ENCODE measurements at regions not wholly inside any gene's neighbourhood (a gene's known extent, or its start where the extent isn't known, plus 50 kb on each side); places are given as distances from the start of the nearest gene placed in this dataset.

DNA sequence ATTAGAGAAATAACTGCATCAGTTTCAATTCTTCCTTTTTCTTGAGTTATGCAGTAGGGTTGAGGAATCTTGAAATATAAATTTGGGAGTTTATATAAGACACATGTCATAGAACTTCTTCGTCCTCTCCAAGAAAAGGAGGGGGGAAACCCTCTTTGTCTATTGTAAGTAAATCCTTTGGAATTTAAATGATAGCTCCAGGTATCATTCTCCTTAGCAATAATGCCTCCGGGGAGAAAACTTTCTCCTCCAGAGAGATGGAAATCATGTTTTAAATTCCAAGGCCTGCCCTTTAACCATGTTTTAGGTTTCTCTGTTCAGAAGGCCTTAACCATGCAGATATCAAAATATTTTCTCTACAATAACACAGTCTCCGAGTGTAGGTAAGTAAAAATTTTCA, 899.7 kb upstream of the GCFC2 start:
- no peaks in the 10 kb centered on the region for H4K20me1 ChIP-seq (ENCODE audit: insufficient read depth)
- H3K79me2 ChIP-seq (ENCODE audit: insufficient read depth): no peaks in the 10 kb centered on the region
- H3K9me2 ChIP-seq: no peaks in the 10 kb centered on the region
- TF ChIP-seq RAD21 (IDR thresholded peaks at IDR 0.05; ENCODE audit: low read length) (no peak), IRF3 (IDR thresholded peaks at IDR 0.05; ENCODE audit: low read depth, low read length) (no peak)
- DNase-seq: no peak
- H3K36me3 ChIP-seq (replicated peaks in 1 of 2; ENCODE audit: control insufficient read depth in 1 of 2, insufficient read depth in 2 of 2, low read length in 1 of 2): no peaks in the 10 kb centered on the region
- 25% methylated on average over 3 of the region's 3 CpGs for WGBS (ENCODE audit: low lambda C conversion rate)
- no peaks in the 10 kb centered on the region for H3F3A ChIP-seq (replicated peaks; ENCODE audit: insufficient read depth)
- H3K9ac ChIP-seq: no peak overlapping the region
- no peaks in the 10 kb centered on the region for H3K4me1 ChIP-seq (ENCODE audit: control insufficient read depth in 1 of 2, insufficient read depth in 2 of 2, low read depth in 1 of 2, low read length in 1 of 2)
- POLR2A ChIA-PET: no interaction called here
- H3K27me3 ChIP-seq (ENCODE audit: insufficient read depth): no peaks in the 10 kb centered on the region
- no peak overlapping the region for H2AFZ ChIP-seq (ENCODE audit: low read depth)
- no peaks in the 10 kb centered on the region for H3K9me3 ChIP-seq
- CTCF ChIA-PET: no interaction called here
- no peak overlapping the region for H3K4me3 ChIP-seq (ENCODE audit: low read depth in 2 of 2, low read length in 1 of 2)
- no peak overlapping the region for H3K4me2 ChIP-seq
- peak overlapping the region in 1 of 2 experiments; percentile 43; a peak in 2 of 4 replicates for H3K27ac ChIP-seq (ENCODE audit: low read depth in 2 of 2, low read length in 1 of 2)

- Histone ChIP-seq H3K4me3 (ENCODE audit: low read depth in 2 of 2, low read length in 1 of 2) (peak overlapping the region in 1 of 2 experiments; percentile 25; a peak in 1 of 4 replicates), H3K4me2 (no peak overlapping the region), H3K36me3 (replicated peaks in 1 of 2; ENCODE audit: control insufficient read depth in 1 of 2, insufficient read depth in 2 of 2, low read length in 1 of 2) (no peaks in the 10 kb centered on the region), H3K9ac (no peak overlapping the region), H3K9me2 (no peaks in the 10 kb centered on the region), H3K4me1 (ENCODE audit: control insufficient read depth in 1 of 2, insufficient read depth in 2 of 2, low read depth in 1 of 2, low read length in 1 of 2) (no peaks in the 10 kb centered on the region), H3K27me3 (ENCODE audit: insufficient read depth) (no peaks in the 10 kb centered on the region), H4K20me1 (ENCODE audit: insufficient read depth) (no peaks in the 10 kb centered on the region), H3K79me2 (ENCODE audit: insufficient read depth) (no peaks in the 10 kb centered on the region), H3K9me3 (no peaks in the 10 kb centered on the region; the same call in 1 of the 2 replicates), H2AFZ (ENCODE audit: low read depth) (no peak overlapping the region), H3F3A (replicated peaks; ENCODE audit: insufficient read depth) (no peaks in the 10 kb centered on the region), H3K27ac (ENCODE audit: low read depth in 2 of 2, low read length in 1 of 2) (peak overlapping the region in 1 of 2 experiments; percentile 80; a peak in 2 of 4 replicates)
- peak; percentile 87 for TF ChIP-seq CTCF (IDR thresholded peaks at IDR 0.05)
- TF ChIP-seq RAD21 (IDR thresholded peaks at IDR 0.05; ENCODE audit: low read length): peak; percentile 84
- no peak for TF ChIP-seq TAF1 (IDR thresholded peaks at IDR 0.05; ENCODE audit: borderline replicate concordance, low read depth, low read length)
- TF ChIP-seq SMC3 (IDR thresholded peaks at IDR 0.05; ENCODE audit: low read depth, low read length): peak; percentile 52
- TF ChIP-seq JUND (IDR thresholded peaks at IDR 0.05): no peak
- 18% methylated on average over 4 of the region's 4 CpGs for WGBS (ENCODE audit: low lambda C conversion rate)
- peak; percentile 35 for DNase-seq
- ChIA-PET CTCF (interaction anchor here (0.6 to 2.5 kb wide), 34 partner anchors 13 to 957 kb away, joined by 3 to 11 read pairs (median 4); no protein-coding TSS in a partner anchor), POLR2A (no interaction called here)
These were observed 889.1 kb upstream of the GCFC2 start for GRCh38 chr2:76599732-76600368.

- ChIA-PET CTCF (no interaction called here), POLR2A (no interaction called here)
- Histone ChIP-seq H3K4me1 (ENCODE audit: control insufficient read depth in 1 of 2, insufficient read depth in 2 of 2, low read depth in 1 of 2, low read length in 1 of 2) (no peaks in the 10 kb centered on the region), H3K4me3 (ENCODE audit: low read depth in 2 of 2, low read length in 1 of 2) (no peak overlapping the region), H3K27ac (ENCODE audit: low read depth in 2 of 2, low read length in 1 of 2) (no peak overlapping the region), H3K27me3 (ENCODE audit: insufficient read depth) (no peaks in the 10 kb centered on the region), H3F3A (replicated peaks; ENCODE audit: insufficient read depth) (no peaks in the 10 kb centered on the region), H3K4me2 (no peak overlapping the region), H3K9me2 (no peaks in the 10 kb centered on the region), H4K20me1 (ENCODE audit: insufficient read depth) (no peaks in the 10 kb centered on the region), H3K36me3 (replicated peaks in 1 of 2; ENCODE audit: control insufficient read depth in 1 of 2, insufficient read depth in 2 of 2, low read length in 1 of 2) (no peaks in the 10 kb centered on the region), H3K9ac (no peak overlapping the region), H3K79me2 (ENCODE audit: insufficient read depth) (no peaks in the 10 kb centered on the region), H3K9me3 (no peaks in the 10 kb centered on the region), H2AFZ (ENCODE audit: low read depth) (no peak overlapping the region)
- WGBS (ENCODE audit: low lambda C conversion rate): 37% methylated on average over 3 of the region's 3 CpGs
- DNase-seq: no peak
- TF ChIP-seq MEF2A (IDR thresholded peaks at IDR 0.05; ENCODE audit: borderline replicate concordance, low read depth) (no peak), SMC3 (IDR thresholded peaks at IDR 0.05; ENCODE audit: low read depth, low read length) (no peak), USF1 (IDR thresholded peaks at IDR 0.05; ENCODE audit: borderline replicate concordance, low read depth) (no peak), FOXM1 (IDR thresholded peaks at IDR 0.05; ENCODE audit: low read depth) (no peak), NFIC (IDR thresholded peaks at IDR 0.05; ENCODE audit: borderline replicate concordance) (no peak), RAD21 (IDR thresholded peaks at IDR 0.05; ENCODE audit: low read length) (no peak), POLR2AphosphoS5 (IDR thresholded peaks at IDR 0.05; ENCODE audit: low read depth, low read length) (no peak), GABPA (IDR thresholded peaks at IDR 0.05; ENCODE audit: low read depth) (no peak), FOXJ3 (CRISPR knock-in tag; IDR thresholded peaks at IDR 0.05) (no peak), NRF1 (IDR thresholded peaks at IDR 0.05; ENCODE audit: low read depth, low read length) (no peak), EZH2phosphoT487 (IDR thresholded peaks at IDR 0.05; ENCODE audit: borderline replicate concordance, low read depth) (no peak), YY1 (IDR thresholded peaks at IDR 0.05; ENCODE audit: low read depth) (no peak), TEAD4 (IDR thresholded peaks at IDR 0.05; ENCODE audit: borderline replicate concordance, insufficient read depth) (no peak)
- TF ChIP-seq, protein P1, sequence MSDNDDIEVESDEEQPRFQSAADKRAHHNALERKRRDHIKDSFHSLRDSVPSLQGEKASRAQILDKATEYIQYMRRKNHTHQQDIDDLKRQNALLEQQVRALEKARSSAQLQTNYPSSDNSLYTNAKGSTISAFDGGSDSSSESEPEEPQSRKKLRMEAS (IDR thresholded peaks at IDR 0.05; ENCODE audit: low read depth): no peak
These were observed 873.8 kb upstream of the GCFC2 start for GRCh38 chr2:76584474-76584873.
